Upper lobe of right lung (tissue), 1 donor: ENCODE measurements at regions not wholly inside any gene's neighbourhood (a gene's known extent, or its start where the extent isn't known, plus 50 kb on each side); places are given as distances from the start of the nearest gene placed in this dataset.

Source experiments
- ATAC-seq: fragments of 200-7000 bp; cut with Tn5 transposase; one replicate; pipeline ENCODE4 v1.9.1; 2020; ENCODE audit warnings: mild to moderate bottlenecking, moderate library complexity
- DNase-seq: peaks from one replicate; pipeline ENCODE4 v3.0.0-alpha.2; 2020
- H3K27ac ChIP-seq: fragments of 200-600 bp; one replicate; pipeline ENCODE4 v1.8.0; 2022
- H3K27me3 ChIP-seq: fragments of 200-600 bp; one replicate; pipeline ENCODE4 v1.8.0; 2022; ENCODE audit warnings: mild to moderate bottlenecking
- H3K36me3 ChIP-seq: fragments of 200-600 bp; one replicate; pipeline ENCODE4 v1.8.0; 2022
- H3K4me1 ChIP-seq: fragments of 200-600 bp; one replicate; pipeline ENCODE4 v1.8.0; 2022
- H3K4me3 ChIP-seq: fragments of 200-600 bp; one replicate; pipeline ENCODE4 v1.8.0; 2022; ENCODE audit warnings: mild to moderate bottlenecking
- H3K9me3 ChIP-seq: fragments of 200-600 bp; one replicate; pipeline ENCODE4 v1.8.0; 2022
- intact Hi-C: fragments of 100-400 bp; cut with DNase I; formaldehyde crosslinking; loops from one replicate; pipeline ENCODE4 v1.11.0; 2022
- TF ChIP-seq, protein P1 (sequence below): fragments of 200-600 bp; IDR thresholded peaks from one replicate; pipeline ENCODE4 v1.8.0; 2022; ENCODE audit warnings: antibody characterized with exemption
- donor health status: DM: no; HTN: yes; CAD: no; lungs with severe emphysema.

DNA sequence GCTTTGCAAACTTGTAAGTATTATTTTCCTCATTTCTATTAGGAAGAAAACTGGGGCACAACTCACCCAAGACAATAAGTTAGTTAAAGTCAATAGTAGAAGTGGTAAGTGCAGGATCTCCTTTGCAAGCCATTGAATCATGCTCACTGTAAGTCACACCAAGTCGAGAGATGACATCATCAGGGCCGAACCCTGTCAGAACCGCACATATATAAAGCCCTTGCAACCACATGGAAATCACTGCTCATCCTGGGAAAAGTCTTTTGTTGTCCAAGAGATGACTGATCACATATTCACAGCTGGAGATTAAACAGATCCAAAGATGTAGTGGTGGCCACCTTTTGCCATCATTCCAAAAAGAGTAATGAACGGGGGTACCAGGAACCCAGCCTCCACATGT lies 484.8 kb upstream of the ID2 start:
- Histone ChIP-seq H3K4me1 (peaks cover 7% of the 10 kb centered on the region), H3K4me3 (no peak overlapping the region), H3K9me3 (no peaks in the 10 kb centered on the region), H3K36me3 (no peaks in the 10 kb centered on the region), H3K27me3 (no peaks in the 10 kb centered on the region), H3K27ac (no peak overlapping the region)
- ATAC-seq (no peak), DNase-seq (no peak)
- intact Hi-C loops = no loop called here
- TF ChIP-seq, protein P1, sequence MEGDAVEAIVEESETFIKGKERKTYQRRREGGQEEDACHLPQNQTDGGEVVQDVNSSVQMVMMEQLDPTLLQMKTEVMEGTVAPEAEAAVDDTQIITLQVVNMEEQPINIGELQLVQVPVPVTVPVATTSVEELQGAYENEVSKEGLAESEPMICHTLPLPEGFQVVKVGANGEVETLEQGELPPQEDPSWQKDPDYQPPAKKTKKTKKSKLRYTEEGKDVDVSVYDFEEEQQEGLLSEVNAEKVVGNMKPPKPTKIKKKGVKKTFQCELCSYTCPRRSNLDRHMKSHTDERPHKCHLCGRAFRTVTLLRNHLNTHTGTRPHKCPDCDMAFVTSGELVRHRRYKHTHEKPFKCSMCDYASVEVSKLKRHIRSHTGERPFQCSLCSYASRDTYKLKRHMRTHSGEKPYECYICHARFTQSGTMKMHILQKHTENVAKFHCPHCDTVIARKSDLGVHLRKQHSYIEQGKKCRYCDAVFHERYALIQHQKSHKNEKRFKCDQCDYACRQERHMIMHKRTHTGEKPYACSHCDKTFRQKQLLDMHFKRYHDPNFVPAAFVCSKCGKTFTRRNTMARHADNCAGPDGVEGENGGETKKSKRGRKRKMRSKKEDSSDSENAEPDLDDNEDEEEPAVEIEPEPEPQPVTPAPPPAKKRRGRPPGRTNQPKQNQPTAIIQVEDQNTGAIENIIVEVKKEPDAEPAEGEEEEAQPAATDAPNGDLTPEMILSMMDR = no peak

DNA sequence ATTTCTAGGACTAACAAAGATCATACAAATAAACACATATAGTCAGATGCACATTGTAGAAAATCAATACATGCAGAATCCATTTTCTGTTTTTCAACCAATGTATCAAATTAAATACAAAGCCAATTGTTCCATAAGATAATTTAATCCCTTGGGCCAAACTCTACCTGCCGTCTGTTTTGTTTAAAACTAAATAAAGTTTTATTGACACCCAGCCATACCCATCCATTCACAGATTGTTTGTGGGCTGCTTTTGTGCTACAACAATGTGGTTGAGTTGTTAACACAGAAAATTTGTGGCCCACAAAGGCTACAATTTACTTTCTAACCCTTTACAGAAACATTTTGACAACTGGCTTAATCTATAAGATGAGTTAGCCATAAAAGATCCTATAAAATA lies 484.0 kb upstream of the ID2 start:
- intact Hi-C loops = no loop called here
- H3K9me3 ChIP-seq = no peaks in the 10 kb centered on the region
- TF ChIP-seq, protein P1 = no peak

DNA sequence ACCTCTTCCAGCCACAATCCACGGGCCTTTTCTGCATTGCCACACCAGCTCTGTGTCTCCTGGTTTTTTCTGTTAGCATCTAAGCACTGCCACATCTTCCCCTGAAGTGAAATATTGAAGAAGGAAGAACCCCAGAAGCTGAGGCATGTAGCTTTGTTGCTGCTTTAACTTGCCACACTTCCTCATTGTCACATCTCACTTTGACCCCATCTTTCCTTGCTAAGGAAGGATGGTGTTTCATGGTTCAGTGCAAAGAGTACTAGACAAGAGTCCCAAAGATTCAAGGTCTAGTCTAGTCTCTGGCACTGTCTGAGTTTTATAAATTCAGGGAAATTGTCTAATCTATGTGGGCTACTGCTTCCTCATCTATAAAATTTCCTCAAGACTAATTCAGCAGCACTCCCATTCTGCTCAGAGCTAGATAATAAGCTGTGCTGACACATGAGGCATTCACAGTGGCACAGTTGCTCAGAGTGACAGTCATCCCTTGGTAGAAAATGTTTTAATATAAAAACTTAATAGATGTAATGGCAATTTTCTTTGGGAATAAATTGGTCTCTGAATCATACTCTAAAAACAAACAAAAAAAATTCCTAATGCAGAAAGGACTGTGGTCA lies 483.0 kb upstream of the ID2 start:
- intact Hi-C loops = no loop called here
- H3K4me1 ChIP-seq = no peaks in the 10 kb centered on the region
- H3K27me3 ChIP-seq = no peaks in the 10 kb centered on the region
- no peak overlapping the region for H3K4me3 ChIP-seq
- no peaks in the 10 kb centered on the region for H3K9me3 ChIP-seq
- H3K27ac ChIP-seq = no peak overlapping the region
- ATAC-seq (no peak), DNase-seq (no peak)
- TF ChIP-seq, protein P1 = no peak
- H3K36me3 ChIP-seq = no peaks in the 10 kb centered on the region

More for the DNA sequence above, 484.0 kb upstream of the ID2 start:
- ATAC-seq = no peak
- Histone ChIP-seq H3K27ac (no peak overlapping the region), H3K4me1 (peaks cover 7% of the 10 kb centered on the region), H3K36me3 (no peaks in the 10 kb centered on the region), H3K4me3 (no peak overlapping the region), H3K27me3 (no peaks in the 10 kb centered on the region)
- DNase-seq = no peak

DNA sequence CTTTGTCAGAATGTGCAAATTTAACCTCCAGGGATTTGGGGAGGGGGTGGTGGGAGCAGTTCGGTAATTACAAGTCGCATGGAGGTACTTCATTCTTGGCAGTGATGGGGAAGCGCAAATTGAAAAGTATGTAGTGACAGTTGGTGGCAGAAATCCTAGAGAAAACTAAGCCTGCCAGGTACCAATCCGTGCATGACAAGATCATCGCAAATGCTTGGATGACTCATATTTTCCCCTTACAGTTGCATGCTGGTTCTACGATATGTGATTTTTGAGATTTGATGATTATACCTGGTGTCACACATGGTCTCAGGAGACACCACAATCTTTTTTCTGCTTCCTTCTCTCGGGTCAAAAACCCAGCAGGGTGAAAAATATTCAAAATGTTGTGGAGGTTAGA lies 479.7 kb upstream of the ID2 start:
- TF ChIP-seq, protein P1 = no peak
- no peaks in the 10 kb centered on the region for H3K9me3 ChIP-seq
- intact Hi-C loops = no loop called here

DNA sequence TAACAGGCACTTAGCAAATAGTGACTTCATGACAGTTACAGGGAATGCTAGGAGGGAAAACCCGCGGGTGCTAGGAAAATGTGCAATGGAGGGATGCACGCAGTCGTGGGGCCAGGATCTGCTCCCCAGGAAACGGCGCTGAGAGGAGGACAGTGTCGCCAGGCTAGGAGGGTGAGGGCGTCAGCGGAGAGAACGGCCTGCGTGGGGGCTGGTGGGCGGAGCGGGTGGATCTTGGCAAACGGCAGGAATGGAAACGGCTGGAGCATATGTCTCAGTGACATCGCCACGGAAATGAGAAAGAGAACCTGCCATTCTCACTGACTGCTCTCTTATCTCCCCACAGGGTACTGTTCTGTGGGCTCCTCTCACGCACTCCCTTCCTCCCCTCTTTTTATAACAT lies 478.5 kb upstream of the ID2 start:
- DNase-seq = no peak
- TF ChIP-seq, protein P1 = no peak
- intact Hi-C loops = no loop called here

More for the DNA sequence above, 479.7 kb upstream of the ID2 start:
- no peaks in the 10 kb centered on the region for H3K36me3 ChIP-seq
- DNase-seq = no peak
- H3K27me3 ChIP-seq = no peaks in the 10 kb centered on the region
- no peak for ATAC-seq
- H3K4me3 ChIP-seq = no peak overlapping the region
- no peak overlapping the region for H3K27ac ChIP-seq
- no peaks in the 10 kb centered on the region for H3K4me1 ChIP-seq

DNA sequence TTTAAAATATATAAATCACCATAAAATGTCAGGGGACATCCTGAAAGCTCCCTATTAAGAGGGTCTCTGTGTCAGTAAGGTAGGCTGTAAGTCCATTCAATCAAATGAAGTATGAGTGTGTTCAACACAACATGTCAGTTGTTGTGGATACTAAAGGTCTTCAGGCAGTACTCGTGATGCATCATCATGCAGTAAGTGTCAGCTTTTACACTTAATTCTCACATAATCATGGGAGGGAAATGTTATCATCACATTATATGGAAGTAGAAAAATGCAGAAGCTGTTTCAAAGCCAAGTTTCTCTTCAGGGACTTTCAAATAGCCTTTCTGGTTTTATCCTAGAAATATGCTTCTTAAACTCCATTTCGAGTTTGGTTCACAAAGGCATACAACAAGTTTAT lies 477.1 kb upstream of the ID2 start:
- ATAC-seq (no peak), DNase-seq (no peak)

More for the DNA sequence above, 478.5 kb upstream of the ID2 start:
- Histone ChIP-seq H3K4me1 (no peaks in the 10 kb centered on the region), H3K27ac (no peak overlapping the region), H3K9me3 (peaks cover 6% of the 10 kb centered on the region), H3K4me3 (no peak overlapping the region), H3K36me3 (no peaks in the 10 kb centered on the region), H3K27me3 (no peaks in the 10 kb centered on the region)
- ATAC-seq = peak; percentile 28

More for the DNA sequence above, 477.1 kb upstream of the ID2 start:
- TF ChIP-seq, protein P1 = no peak
- H3K27ac ChIP-seq = no peak overlapping the region
- no peak overlapping the region for H3K4me3 ChIP-seq
- H3K9me3 ChIP-seq = peaks cover 6% of the 10 kb centered on the region
- H3K27me3 ChIP-seq = no peaks in the 10 kb centered on the region
- intact Hi-C loops = no loop called here
- no peaks in the 10 kb centered on the region for H3K4me1 ChIP-seq
- H3K36me3 ChIP-seq = no peaks in the 10 kb centered on the region
